ENCODE measurements at regions not wholly inside any gene's neighbourhood (a gene's known extent, or its start where the extent isn't known, plus 50 kb on each side); places are given as distances from the start of the nearest gene placed in this dataset.
"Not testable (repeated sequence)": the region's sequence is repeated elsewhere in the genome, so short reads cannot be mapped to it uniquely, and the experiment has no call there.

DNA sequence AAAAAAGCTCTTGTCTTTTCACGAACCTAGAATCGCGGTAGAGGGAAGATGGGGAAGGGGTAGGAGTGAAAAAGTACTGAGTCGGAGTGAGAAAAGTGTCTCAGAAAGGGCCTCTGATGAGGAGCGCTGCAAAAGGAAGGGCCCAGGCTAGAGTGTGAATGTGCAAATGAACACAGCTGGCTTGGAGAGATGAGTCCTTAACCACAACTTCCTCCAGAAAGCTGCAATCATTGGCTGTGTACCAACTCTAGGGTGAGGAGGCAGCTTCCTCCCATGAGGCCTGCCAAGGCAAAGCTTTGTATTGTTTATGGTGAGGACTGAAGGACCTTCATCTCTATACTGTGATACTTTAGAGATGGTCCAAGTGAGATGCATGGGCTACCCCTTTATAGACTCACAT, 566.9 kb upstream of the ANO5 start:
- peak; percentile 3 for DNase-seq

DNA sequence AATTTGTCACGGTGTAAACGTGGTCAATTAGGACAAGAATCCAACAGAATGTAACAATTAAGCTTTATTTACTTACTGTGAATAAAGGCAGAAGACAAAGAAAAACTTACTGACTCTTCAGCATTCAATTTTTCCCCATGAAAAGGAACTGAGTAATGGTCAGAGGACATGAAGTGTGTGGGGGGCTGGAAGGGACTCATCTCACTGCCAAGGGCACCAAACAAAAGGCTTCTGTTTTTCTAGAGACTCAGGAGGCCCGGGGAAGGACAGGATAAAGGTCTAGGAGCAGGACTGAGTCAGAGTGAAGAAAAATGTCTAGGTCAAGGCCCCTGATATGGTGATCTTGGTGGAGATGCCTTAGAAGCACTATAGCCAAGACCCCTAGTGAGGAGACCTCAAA, 564.2 kb upstream of the ANO5 start:
- DNase-seq: no peak

DNA sequence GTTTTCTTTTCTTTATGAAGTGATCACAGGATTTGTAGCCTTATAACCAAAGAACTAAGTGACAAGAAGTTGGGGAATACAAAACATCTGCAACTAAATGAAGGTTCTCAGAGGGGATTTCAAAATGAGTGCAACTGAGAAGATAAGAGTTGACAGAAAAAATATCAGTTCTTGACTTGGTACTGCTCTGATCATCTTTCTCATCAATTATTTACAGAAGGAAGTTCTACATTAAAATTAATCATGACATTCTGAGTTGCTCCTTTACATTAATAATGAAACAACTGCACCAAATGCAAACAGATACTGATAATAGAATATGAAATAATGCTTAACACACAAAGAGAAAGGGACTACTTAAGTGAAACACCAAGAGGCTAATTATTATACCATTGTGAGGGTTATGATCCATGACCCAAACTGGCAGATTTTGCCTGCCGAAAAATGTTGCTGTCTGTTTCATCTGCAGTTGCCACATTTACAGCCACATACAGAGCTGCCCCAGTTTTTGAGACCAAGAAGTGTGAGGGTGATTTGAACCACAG, 561.9 kb upstream of the ANO5 start:
- no peak for DNase-seq

DNA sequence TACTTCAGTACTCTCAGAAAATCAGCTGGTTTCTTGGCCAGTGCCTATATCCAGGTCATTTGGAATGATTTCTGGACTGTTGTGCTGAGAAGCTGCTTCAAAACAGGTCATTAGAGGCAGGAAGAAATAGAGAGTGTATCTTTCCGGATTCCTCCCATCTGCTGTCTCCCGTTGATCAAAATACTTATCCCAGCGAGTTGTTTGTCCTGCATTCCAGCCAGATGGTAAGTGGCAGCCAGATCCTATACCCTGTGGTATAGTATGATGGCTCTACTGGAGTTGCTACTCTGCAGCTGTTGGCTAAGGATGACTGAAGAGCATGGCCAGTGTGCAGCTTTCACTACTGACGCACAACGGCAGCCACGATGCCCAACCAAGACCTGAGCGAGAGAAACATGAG, 560.9 kb upstream of the ANO5 start:
- DNase-seq: no peak

DNA sequence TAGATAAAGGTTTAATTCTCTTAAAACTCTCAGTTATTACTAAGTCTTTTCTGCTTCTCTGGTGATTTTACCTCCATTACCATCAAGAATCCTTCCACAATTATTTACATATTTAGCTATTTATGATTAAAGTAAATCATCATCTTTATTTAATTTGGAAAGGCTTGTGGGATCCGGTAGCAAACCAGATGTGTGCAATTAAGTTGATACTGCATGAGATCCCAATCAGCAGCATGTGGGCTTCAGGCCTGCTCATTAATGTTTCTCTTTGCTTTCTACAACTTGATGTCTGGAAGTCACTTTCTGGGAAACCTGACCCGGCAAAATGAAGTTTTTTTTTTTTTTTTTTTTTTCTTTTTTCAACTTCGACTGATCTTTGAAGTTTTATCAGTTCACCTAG, 558.4 kb upstream of the ANO5 start:
- no peak for DNase-seq

DNA sequence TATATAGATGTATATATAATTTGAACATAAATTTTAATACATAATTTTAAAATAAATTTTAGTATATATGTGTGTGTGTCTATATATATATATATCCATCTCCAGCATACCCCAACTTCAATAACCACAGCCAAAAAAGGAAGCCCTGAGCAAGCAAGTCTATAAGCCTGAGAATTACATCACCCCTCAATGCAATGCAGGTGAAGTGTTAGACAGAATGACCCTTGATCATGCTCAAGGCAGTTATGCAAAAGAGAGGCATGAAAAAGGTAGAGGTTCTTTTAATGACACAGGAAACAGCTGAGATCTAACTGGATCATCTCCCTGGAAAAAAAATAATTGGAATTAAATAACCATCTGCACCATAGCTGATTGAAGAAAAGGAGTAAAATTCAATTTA, 557.9 kb upstream of the ANO5 start:
- DNase-seq: no peak

DNA sequence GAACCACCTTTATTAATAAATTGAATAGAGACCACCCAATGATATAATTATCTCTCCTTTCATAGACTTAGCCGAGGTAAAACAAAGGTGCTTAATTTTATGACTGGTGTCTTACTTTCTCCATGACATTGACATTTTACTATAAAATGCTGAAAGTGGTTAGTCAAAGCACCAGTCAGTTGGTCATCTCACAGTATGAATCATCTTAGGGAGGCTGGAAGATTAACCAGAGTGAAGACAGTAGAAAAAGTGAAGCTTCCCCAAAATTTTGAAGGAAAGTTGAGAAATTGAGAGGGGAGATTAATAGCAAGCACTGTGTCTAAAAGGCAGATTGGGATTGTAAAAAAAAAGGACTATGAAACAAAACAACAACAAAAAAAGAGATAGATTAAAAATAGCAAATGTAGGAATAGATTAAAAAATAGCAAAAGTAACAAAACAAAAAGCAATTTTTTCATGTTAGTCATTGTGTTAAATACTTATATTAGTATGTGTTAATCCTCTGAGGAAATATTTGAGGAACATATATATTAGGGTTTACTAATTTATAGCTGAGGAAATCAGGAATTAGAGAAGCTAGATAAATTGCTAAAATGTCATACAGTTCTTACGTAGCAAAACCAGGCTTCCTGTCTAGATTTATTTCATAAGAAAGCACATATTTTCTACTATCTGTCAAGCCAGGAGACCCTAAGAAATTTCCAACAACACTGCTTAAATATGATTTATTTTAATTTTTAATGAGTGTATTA, 557.3 kb upstream of the ANO5 start:
- DNase-seq: no peak

DNA sequence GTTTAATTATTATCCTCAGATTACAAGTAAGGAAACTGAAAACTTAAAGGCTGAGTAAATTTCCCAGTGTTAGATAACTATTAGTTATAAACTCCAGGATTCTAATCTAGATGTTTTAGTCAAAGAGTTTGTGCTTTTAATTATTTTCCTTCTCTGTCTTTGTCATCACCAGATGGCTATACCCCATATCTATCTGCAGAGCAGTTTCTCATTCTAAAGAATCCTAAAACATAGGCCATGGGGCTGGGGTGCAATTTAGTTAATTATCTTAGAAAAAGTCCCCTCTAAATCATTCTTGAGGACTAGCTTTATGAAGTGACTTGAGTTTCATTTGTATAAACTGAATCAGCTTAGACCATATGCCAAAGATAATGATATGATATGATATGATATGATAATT, 556.3 kb upstream of the ANO5 start:
- no peak for DNase-seq

DNA sequence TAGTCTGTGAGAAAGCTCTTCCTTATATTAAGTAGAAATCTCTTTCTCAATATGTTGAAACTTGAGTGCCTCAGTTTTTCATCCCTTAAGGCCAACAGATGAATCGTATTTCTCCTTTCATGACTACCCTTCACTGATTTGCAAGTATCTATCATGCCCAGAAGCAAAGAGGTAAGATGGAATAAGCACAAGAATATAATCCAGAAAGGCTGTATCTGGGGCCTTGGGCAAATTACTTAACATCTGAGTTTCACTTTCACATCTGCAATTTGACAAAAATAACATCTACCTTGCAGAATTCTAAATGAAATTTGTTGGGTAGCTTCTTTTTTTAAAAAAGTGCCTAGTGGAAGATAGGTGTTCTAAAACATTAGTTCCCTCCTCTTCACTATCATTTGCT, 552.4 kb upstream of the ANO5 start:
- DNase-seq: no peak

DNA sequence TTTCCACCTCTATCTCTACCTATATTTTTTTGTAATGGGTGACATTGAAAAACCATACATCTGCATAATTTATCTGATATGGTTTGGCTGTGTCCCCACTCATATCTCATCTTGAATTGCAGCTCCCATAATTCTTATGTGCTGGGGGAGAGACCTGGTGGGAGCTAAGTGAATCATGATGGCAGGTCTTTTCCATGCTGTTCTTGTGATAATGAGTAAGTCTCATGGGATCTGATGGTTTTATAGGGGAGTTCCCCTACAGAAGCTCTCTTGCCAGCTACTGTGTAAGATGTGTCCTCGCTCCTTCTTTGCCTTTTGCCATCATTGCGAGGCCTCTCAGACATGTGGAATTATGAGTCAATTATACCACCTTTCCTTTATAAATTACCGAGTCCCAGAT, 551.0 kb upstream of the ANO5 start:
- DNase-seq: no peak

DNA sequence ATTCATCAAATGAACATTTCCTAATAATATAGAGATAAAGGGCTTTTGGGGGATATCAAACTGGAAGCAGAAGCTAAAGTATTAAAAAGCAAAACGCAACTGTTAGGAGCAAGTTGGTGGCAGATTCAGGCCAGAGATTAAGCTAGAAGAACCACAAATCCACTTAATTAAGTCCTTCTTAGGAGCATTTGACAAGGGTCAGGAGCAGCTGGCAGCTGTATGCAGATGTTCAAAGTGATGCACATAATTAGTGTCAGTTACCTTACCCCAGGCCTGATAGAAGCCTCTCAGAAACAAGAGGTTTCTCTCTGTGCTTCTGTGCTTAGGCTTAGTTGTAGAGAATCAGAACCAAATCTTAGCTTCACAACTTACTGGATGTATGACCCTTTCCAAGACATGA, 546.5 kb upstream of the ANO5 start:
- no peak for DNase-seq

DNA sequence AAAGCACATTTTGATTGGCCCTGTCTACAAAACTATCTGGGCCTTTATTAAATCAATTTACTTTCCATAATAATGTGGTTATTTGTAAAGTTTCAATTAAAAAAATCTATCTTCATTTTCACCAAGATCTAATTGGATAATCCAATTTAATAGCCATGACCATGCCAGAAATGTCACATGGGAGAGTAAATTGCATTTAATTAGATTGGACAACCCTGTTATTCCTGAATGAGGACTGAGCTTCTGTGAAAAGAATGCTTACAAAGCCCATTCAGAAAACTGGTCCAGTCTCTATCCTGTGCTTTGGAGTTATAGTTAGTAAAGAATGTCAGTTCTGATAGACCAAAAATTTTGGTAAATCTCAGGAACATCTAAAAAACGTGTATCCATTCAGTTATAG, 541.9 kb upstream of the ANO5 start:
- no peak for DNase-seq

DNA sequence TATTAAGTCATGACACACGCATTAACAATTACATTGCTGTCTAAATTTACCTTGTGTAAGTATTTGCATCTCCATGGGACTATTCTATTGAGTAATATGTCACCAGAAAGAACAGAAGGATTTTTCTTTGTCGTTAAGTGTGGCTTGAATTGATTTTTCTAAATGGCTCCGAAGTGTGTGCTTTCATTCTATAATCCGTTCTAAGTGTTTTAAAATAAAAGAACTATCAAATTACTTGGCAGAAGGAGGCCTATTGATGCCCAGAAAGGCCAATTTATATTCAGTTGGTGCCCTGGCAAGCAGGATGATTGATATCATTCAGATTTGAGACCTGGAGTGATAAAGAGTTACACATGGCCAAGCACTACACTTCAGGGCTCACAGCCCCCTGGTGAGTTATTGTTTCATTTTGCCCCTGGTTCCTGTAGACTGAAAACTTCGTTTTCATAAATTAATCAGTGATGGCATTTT, 538.9 kb upstream of the ANO5 start:
- no peak for DNase-seq

DNA sequence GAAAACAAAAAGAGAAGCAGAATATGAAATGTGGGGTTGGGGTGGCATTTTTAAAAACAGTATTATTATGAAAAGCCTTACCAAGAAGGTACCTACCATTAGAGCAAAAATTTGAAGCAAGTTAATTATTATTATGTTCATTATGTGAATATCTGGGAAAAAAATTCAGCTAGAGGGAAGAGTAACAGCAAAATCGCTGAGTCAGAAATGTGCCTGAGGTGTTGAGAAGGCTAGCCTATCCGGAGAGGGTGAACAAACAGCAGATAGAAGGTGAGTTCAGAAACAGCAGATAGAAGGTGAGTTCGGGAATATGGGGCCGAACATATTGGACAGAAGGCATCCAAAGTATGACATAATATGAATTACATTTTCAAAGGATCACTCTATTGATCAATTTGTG, 536.8 kb upstream of the ANO5 start:
- no peak for DNase-seq

DNA sequence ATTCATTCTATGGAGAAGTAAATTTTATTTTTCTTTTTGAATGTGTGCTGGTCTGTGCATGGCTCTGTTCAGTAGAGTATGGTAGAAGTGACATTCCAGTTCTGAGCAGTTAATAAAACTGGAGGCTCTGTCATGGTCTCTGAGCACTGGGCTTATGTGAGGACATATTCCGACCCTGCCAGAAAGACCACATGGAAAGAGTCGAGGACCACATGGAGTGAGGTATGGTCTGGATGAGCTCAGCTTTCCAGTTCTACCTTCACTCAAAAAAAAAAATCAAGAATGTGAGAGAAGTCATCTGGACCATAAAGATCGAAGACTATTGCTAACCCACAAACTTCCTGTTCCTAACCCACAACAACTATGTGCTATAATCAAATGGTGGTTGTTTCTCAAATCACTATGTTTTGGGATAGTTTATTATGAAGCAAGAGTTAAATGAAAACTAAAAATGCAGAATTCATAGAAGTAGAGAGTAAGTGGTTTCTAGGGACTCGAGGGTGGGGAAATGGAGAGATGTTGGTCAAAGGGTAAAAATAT, 534.2 kb upstream of the ANO5 start:
- no peak for DNase-seq

DNA sequence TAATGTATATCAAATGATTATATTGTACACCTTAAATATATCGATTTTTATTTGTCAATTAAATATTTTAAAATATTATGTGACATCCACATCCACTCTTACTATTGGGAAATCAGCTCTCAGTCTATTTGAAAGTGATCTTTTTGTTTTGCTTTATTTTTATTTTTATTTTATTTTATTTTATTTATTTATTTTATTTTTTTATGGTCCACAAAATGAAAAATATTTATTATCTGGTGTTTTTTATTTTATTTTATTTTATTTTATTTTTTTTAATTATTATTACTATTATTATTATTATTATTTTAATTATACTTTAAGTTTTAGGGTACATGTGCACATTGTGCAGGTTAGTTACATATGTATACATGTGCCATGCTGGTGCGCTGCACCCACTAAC, 533.5 kb upstream of the ANO5 start:
- not testable (repeated sequence) for DNase-seq

DNA sequence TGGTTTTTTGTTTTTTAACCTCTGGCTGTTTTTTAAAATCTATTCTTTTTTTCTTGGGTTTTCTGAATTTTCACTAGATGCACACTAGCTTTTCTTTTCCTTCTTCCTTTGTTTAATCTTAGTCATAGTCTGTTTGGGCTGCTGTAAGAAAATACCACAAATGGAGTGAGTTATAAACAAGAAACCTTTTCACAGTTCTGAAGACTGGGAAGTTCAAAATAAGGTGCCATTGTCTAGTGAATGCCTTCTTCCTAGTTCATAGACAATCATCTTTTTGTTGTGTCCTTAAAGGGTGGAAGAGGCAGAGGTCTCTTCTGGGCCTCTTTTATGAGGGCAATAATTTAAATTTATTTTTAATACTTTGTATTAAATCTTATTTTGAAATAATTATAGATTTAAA, 532.9 kb upstream of the ANO5 start:
- DNase-seq: no peak

DNA sequence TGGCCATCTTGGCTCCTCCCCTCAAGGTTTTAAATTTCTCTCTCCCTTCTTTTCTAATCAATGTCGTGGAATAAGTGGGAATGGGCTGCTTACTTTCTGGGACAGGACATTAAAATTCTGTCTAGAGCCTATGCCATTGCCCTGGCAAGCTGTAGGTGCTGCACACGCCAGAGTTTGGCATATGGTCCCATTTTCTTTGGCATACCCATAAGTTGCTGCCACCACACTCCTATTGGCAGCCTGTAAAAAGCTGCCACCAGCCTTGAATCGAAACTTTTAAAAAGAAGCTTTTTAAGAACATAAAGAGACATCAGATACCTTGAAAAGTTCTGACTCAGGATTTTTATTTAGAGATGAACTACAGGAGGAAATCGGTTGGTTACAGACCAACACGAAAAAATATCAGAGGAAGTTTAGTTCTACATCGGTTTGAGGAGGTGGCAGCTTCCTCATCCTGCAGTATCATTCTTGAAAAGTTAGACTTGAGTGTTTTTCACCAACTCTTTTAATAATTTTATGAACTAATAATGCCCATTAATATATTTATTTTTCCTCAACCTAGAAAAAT, 517.8 kb upstream of the ANO5 start:
- no peak for DNase-seq

DNA sequence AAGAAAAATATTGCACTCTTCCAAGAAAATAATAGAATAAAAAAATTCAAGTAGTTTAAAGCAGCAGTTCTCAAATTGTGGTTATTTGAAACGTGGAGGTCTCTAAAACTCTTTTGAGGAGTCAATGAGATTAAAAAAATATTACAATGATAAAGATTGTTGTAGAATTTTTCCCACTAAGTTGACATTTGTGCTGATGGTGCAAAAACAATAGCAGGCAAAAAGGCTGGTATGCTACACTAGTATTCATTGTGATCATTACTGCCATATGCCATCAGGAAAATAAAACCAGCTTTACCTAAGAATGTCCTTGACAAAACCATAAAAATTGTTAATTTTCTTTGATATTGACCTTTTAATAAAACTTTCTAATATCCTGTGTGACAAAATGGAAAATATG, 505.2 kb upstream of the ANO5 start:
- DNase-seq: no peak

DNA sequence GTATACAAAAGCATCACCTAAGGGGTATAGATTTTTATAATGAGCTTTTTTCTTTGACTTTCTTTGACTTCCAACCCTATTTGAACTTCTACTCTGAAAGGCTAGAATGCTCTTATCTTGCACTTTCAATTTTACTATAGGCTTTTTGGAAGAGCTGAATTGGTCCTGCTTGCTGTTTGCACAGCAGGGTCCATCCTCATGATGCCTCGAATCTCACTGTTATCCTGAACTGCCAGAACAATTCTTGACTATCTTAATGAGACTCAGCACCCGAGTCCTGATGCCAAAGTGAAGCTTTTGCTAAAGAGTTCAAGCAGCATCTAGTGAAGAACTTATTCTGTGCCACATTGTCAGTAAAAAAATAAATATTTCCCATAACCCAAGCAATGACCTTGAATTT, 488.3 kb upstream of the ANO5 start:
- DNase-seq: no peak

DNA sequence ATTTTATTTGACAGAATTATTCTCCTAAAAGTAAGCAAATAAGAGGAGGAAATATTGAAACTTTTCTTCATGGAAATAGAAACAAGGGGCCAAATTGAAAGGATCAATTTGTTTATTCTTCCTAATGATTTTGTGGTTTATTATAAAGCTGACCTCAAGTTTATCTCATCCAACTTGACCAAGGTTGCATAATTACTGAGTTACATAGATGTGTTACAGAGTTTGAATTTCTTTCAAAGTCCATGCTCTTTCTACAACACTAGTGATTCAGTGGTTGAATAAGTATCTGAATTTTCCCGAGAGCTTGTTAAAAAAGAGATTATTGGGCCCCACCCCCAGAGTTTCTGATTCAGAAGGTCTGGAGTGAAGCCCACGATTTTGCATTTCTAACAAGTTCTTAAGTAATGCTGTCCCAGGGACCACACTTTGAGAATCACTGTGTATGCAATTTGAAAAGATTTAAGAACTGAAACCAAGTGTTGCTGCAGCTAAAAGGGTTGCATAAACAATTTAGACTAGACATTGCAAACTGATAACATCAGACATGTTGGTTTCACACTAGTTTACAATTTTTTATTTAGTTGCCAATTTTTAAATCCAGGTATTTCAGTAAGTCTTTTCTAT, 485.7 kb upstream of the ANO5 start:
- no peak for DNase-seq

DNA sequence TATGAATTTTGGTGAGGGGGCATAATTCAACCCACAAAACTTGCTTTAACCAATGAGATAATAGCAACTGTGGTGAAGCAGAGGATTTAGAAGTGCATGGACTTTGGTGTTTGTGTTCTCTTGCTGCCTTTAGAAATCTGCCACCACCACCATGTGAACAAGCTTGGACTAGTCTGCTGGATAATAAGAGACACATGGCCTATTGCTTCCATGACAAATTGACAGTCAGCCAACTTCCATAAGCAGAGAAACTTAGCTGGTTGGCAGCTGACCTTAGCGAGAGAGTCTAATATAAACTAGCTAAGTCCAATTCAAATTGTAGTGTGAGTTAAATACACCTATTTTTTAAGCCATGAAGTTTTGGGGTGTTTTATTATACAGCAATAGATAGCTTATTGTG, 482.1 kb upstream of the ANO5 start:
- no peak for DNase-seq

DNA sequence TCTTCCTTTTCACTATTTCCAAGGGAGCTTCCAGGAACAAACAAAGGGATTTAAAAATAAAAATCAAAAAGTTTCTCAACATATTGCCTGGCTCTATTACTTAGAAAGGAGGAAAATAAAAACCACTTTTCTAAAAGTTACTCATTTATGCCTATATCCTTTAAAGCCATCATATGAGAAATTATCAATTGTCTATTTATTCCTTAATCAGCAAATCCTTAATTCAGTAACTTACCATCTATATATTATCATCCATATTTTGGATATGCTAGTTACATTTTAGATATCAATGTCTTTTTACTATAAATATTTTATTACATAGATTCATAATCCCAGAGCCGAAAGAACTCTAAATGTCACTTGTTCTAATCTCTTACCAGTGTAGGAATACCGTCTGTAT, 481.5 kb upstream of the ANO5 start:
- no peak for DNase-seq

DNA sequence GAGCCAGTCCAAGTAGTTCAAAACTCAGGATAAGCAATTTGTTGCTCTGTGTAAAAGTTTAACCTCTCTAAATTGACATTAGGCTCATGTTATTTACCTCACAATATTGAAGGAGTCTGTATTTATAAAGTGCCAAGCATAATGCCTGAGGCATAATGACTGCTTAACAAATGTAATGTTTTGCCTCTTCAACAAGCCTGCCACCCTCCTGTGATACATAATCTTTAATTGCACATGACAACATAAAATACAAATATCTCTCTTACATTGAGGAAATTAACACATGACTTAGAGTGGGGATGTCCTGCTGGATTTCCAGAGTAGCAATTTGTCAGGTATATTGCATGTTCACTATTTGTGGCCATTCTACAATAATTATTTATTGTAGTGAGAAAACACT, 469.2 kb upstream of the ANO5 start:
- DNase-seq: no peak

All from activated CD4-positive, alpha-beta T cell treated with anti-CD3 and anti-CD28 coated beads, Interleukin-2, Interleukin-6, amounts not matched to agents 100 ng/mL and 50 ng/mL, durations not matched to agents 16 hours and 8 hours (primary cell).